BLaER1 (cell line): ENCODE measurements at regions not wholly inside any gene's neighbourhood (a gene's known extent, or its start where the extent isn't known, plus 50 kb on each side); places are given as distances from the start of the nearest gene placed in this dataset.

Experiments used
- H3K27ac ChIP-seq: shearing (Covaris generic); formaldehyde crosslinking; 2 replicates; pipeline ENCODE4 v1.8.1; 2022
- H3K27me3 ChIP-seq: shearing (Covaris generic); formaldehyde crosslinking; 2 replicates; pipeline ENCODE4 v1.8.1; 2022
- H3K36me3 ChIP-seq: shearing (Covaris generic); formaldehyde crosslinking; 2 replicates; pipeline ENCODE4 v1.8.1; 2022
- H3K4me1 ChIP-seq: shearing (Covaris generic); formaldehyde crosslinking; 2 replicates; pipeline ENCODE4 v1.8.1; 2022
- H3K4me2 ChIP-seq: shearing (Covaris generic); formaldehyde crosslinking; 2 replicates; pipeline ENCODE4 v1.8.1; 2022
- H3K4me3 ChIP-seq: shearing (Covaris generic); formaldehyde crosslinking; 2 replicates; pipeline ENCODE4 v1.8.1; 2022
- H3K9ac ChIP-seq: shearing (Covaris generic); formaldehyde crosslinking; 2 replicates; pipeline ENCODE4 v1.8.1; 2022
- H3K9me3 ChIP-seq: shearing (Covaris generic); formaldehyde crosslinking; 2 replicates; pipeline ENCODE4 v1.8.1; 2022
- H4K20me1 ChIP-seq: shearing (Covaris generic); formaldehyde crosslinking; 2 replicates; pipeline ENCODE4 v1.8.1; 2022
- Cebpa-rat ChIP-seq: shearing (Covaris generic); IDR thresholded peaks from 2 replicates; pipeline ENCODE4 v1.8.1; 2022

DNA sequence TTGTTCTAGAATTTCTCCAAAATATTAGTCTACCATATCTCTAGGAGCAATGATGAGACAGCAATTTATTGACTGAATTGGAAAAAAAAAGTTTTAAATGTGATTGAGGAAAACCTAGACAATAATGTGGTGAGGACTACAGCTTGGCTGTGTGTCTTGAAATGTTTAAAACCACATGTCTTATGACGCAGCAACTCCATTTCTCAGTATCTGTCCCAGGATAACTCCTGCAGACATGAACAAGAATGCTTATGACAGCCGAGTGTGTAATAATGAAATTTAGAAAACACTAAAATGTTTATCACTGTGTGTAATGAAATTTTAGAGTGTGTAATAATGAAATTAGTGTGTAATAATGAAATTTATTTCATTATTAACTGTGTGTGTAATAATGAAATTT is 254.1 kb upstream of the DAPK1 start:
- Histone ChIP-seq H3K4me3 (no peak overlapping the region), H3K9me3 (no peaks in the 10 kb centered on the region), H3K36me3 (no peaks in the 10 kb centered on the region), H3K4me1 (no peaks in the 10 kb centered on the region), H3K27me3 (no peaks in the 10 kb centered on the region), H3K9ac (no peak overlapping the region), H4K20me1 (no peaks in the 10 kb centered on the region), H3K27ac (no peak overlapping the region), H3K4me2 (no peak overlapping the region)
- TF ChIP-seq Cebpa-rat: no peak

DNA sequence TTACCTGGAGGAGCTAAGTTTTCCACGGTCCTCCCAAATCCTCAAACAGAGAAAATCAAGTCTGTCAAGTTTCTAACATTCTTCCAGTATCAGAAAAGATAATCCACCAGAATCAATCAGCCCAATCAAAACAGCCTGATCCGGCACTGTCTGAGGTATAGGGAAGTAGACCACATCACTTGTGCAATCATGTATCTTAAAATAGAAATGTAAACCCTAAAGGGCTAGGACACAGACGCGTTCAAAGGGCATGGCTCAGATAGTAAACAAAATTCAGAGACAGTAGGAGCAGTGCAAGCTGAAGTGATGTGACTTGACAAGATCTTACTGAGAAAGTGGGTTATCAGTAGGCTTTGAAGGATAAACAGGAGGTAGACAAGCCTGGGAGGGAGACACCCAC is 252.4 kb upstream of the DAPK1 start:
- Histone ChIP-seq H3K9ac (no peak overlapping the region), H3K27ac (no peak overlapping the region), H3K36me3 (no peaks in the 10 kb centered on the region), H3K9me3 (no peaks in the 10 kb centered on the region), H3K4me3 (no peak overlapping the region), H3K4me1 (no peaks in the 10 kb centered on the region), H3K4me2 (no peak overlapping the region), H4K20me1 (no peaks in the 10 kb centered on the region), H3K27me3 (no peaks in the 10 kb centered on the region)
- TF ChIP-seq Cebpa-rat: no peak

DNA sequence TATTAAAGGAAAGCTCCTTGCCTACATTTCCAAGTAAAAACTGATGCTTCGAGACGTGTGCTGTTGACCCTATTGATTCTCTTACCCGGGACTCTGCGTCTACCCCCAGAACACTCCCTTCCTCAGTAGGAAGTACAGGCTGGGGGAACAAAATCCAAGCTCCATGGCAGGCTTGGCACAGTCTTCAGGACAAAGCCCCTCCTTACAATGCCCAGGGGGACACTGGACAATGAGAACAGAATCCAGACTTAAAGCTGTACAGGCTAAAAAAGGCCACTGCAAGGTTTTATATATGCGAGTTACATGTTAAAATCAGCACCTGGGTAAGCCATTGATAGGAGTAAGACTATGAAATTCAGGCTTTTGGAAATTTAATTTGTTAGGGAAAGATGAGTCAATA is 250.6 kb upstream of the DAPK1 start:
- no peak overlapping the region for H3K9ac ChIP-seq
- no peaks in the 10 kb centered on the region for H4K20me1 ChIP-seq
- no peak overlapping the region for H3K4me3 ChIP-seq
- H3K27me3 ChIP-seq: no peaks in the 10 kb centered on the region
- no peaks in the 10 kb centered on the region for H3K9me3 ChIP-seq
- no peak overlapping the region for H3K4me2 ChIP-seq
- H3K27ac ChIP-seq: no peak overlapping the region
- TF ChIP-seq Cebpa-rat: no peak
- no peaks in the 10 kb centered on the region for H3K4me1 ChIP-seq
- H3K36me3 ChIP-seq: no peaks in the 10 kb centered on the region

DNA sequence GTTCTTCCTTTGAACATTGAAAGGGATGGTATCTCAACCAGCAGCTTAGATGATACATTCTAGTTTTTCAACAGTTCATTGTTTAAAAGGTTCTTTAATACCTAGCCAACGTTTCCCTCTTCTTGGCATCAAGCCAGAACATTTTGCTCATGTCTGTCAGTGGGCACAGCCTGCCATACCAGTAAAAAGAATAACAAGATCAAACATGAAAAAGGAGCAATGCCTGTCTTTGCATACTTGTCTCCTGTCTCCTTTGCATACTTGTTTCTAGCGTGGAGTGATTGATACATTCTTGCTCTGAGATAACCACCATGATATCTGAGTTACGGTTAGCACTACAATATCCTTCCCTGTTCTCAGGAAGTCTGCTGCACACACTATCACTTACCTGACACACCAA is 248.6 kb upstream of the DAPK1 start:
- H3K9ac ChIP-seq: no peak overlapping the region
- H3K27me3 ChIP-seq: no peaks in the 10 kb centered on the region
- no peak overlapping the region for H3K4me2 ChIP-seq
- H3K36me3 ChIP-seq: no peaks in the 10 kb centered on the region
- no peaks in the 10 kb centered on the region for H4K20me1 ChIP-seq
- no peaks in the 10 kb centered on the region for H3K9me3 ChIP-seq
- H3K27ac ChIP-seq: no peak overlapping the region
- no peak overlapping the region for H3K4me3 ChIP-seq
- TF ChIP-seq Cebpa-rat: no peak
- no peaks in the 10 kb centered on the region for H3K4me1 ChIP-seq

DNA sequence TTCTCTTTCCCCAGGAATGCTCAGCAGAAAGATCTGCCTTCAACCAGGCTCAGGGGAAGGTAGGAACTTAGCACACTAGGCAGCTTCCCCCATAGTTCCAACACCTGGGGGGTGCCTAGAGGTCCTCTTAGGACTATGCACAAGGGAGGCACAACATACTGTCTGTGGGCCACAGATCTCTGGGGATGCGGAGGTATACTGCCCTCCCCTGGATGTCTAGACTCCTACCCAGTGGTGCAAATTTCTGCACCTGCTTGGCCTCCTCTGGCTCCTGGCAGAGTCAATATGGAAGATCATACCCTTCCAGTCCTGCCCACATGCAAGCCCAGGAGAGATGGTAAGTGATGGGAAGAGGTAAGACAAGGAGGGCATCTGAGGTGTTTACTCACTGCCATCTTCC is 247.5 kb upstream of the DAPK1 start:
- no peaks in the 10 kb centered on the region for H4K20me1 ChIP-seq
- H3K27ac ChIP-seq: no peak overlapping the region
- H3K4me2 ChIP-seq: no peak overlapping the region
- no peaks in the 10 kb centered on the region for H3K36me3 ChIP-seq
- no peaks in the 10 kb centered on the region for H3K9me3 ChIP-seq
- H3K4me3 ChIP-seq: no peak overlapping the region
- TF ChIP-seq Cebpa-rat: no peak
- H3K27me3 ChIP-seq: no peaks in the 10 kb centered on the region
- H3K4me1 ChIP-seq: no peaks in the 10 kb centered on the region
- no peak overlapping the region for H3K9ac ChIP-seq

DNA sequence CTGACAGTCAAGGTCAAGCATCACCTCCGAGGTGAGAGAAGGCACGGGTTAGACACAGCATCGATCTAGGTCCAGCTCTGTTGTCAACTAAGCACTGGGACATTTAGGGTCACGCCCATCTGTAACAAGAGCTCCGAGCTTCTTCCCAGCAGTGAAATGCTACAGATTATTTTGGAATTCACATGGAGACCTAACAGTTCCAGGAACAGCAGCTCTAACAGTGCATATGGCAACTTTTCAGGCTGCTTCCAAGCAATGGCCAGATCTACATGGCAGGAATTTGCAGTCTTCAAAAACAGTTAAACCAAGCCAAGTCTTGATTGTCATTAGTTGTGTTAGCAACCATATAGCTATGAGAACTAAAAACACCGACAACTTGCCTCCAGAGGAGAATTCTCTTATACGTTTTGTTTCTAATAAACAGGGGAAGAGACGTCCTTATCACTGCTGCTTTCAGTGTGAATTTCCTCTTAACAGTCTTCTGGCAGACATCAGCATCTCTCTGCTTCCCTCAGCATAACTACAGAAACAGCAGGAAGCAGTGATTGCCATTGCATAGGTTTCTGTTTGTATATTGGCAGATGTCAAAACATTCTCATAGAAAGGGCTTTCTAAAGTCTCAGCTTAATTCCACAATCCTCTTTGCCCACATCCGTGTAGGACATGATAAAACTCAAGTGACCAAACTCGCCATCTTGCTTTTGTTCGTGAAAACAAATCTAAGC is 242.1 kb upstream of the DAPK1 start:
- no peaks in the 10 kb centered on the region for H3K27me3 ChIP-seq
- no peak overlapping the region for H3K9ac ChIP-seq
- no peaks in the 10 kb centered on the region for H3K36me3 ChIP-seq
- no peak overlapping the region for H3K4me2 ChIP-seq
- no peak for TF ChIP-seq Cebpa-rat
- no peaks in the 10 kb centered on the region for H3K4me1 ChIP-seq
- H3K4me3 ChIP-seq: no peak overlapping the region
- H4K20me1 ChIP-seq: no peaks in the 10 kb centered on the region
- no peaks in the 10 kb centered on the region for H3K9me3 ChIP-seq
- no peak overlapping the region for H3K27ac ChIP-seq

DNA sequence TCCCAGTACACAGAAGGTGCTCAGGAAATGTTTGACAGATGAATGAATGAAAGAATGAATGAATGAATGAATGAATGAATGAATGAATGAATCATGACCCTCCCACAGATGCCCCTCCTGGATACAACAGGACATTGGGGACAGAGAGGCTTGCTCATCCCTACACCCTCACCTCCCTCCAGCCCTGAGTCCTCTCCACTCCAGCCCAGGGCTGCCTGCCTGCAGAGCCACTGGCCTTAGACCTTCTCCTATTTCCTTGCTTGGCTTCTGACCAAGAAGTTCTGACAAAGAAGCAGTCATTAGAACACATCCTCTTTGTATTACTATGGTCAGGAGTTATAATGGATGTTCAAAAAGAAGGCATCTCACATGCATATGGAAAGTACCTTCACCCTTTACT is 240.7 kb upstream of the DAPK1 start:
- Histone ChIP-seq H4K20me1 (no peaks in the 10 kb centered on the region), H3K9ac (no peak overlapping the region), H3K4me3 (no peak overlapping the region), H3K4me1 (no peaks in the 10 kb centered on the region), H3K27ac (no peak overlapping the region), H3K9me3 (no peaks in the 10 kb centered on the region), H3K4me2 (no peak overlapping the region), H3K36me3 (no peaks in the 10 kb centered on the region), H3K27me3 (no peaks in the 10 kb centered on the region)
- no peak for TF ChIP-seq Cebpa-rat

DNA sequence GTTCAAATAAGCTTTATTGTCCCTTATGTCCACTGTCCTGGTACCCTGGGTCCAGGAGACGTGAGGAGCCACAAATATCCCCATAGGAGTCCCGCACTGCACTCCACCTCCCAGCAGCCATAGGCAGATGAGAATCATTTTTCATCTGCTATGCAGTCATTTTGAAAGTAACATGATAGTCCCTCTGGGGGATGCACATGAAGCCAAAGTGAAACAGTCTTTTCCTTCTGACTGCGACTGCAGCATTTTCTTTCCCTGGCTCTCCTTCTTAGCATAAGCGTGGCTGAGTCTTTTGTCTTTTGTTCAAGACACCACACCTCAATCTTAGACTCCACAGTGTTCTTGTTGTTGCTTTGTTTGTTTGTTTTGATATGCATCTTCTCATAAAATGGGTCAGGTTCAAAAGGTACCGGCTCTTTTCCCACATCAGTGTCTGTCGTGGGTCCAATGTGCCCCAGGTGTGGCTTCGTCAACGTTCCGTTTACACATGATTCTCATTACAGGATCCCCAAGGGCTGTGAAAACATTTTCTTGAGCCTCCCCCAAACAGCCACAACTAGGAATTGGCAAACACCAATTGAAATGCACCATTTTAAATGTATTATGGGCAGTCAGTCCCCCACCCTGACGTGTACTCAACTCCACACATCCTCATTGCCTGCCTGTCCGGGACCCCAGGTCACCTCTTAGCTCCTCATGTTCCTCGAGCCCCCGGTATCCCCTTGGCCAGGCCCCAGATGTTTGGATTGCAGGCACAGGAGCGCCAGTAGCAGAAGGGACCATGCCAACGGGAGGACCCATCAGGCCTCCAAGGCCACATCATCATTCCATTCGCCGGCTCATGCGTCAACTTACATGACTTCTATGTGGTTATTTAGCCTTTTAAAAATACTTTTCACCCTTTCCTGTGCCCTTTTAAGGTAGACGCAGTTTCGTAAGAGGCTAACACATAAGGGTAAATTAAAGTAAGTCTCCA is 237.8 kb upstream of the DAPK1 start:
- no peak overlapping the region for H3K9ac ChIP-seq
- H4K20me1 ChIP-seq: no peaks in the 10 kb centered on the region
- no peaks in the 10 kb centered on the region for H3K9me3 ChIP-seq
- H3K4me2 ChIP-seq: 0 out of 2 replicates have a peak overlapping the region, but pooled peaks have one; percentile 29
- H3K4me3 ChIP-seq: no peak overlapping the region
- H3K36me3 ChIP-seq: no peaks in the 10 kb centered on the region
- no peak for TF ChIP-seq Cebpa-rat
- H3K4me1 ChIP-seq: no peaks in the 10 kb centered on the region
- H3K27me3 ChIP-seq: no peaks in the 10 kb centered on the region
- H3K27ac ChIP-seq: no peak overlapping the region

DNA sequence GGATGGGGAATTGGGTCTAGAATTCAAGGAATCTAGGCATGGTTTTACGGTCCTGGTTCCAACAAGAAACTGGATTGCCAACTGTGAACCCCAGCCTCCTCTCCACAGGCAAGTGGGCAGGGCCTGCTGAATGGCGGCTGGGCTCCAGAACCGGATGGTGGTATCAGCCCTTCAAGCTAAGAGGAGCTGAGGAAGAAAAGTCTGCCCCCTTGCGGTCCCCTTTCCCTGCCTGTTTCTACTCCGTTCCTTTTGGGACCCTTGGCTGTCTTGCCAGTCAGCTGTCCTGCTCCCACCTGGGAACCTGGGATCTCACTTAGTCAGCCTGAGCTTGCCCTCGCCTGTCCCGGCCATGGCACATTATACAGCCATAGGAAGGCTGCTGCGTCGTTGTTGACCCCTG is 234.4 kb upstream of the DAPK1 start:
- no peaks in the 10 kb centered on the region for H3K36me3 ChIP-seq
- no peak for TF ChIP-seq Cebpa-rat
- no peak overlapping the region for H3K4me2 ChIP-seq
- no peak overlapping the region for H3K27ac ChIP-seq
- H3K9ac ChIP-seq: no peak overlapping the region
- H4K20me1 ChIP-seq: no peaks in the 10 kb centered on the region
- no peaks in the 10 kb centered on the region for H3K9me3 ChIP-seq
- no peaks in the 10 kb centered on the region for H3K27me3 ChIP-seq
- no peak overlapping the region for H3K4me3 ChIP-seq
- no peaks in the 10 kb centered on the region for H3K4me1 ChIP-seq

DNA sequence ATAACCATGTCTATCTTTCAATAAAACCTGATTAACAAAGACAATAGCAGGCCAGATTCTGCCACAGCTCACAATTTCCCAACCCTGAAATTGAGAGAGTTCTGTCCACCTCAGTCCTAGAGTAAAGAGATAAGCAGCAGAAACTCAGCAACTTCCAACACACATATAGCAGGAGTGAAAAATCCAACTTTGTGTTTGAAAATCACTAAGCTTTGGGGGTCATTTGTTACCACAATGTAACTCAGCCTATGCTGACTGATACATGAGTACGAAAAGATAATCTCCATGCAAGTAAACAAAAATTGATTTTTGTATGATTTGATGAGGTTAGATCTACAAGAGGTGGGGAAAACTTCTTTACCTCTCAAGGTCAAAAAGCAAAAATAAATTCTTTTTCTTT is 231.0 kb upstream of the DAPK1 start:
- no peak overlapping the region for H3K27ac ChIP-seq
- no peaks in the 10 kb centered on the region for H3K36me3 ChIP-seq
- peaks cover 8% of the 10 kb centered on the region for H3K4me1 ChIP-seq
- H4K20me1 ChIP-seq: no peaks in the 10 kb centered on the region
- H3K27me3 ChIP-seq: no peaks in the 10 kb centered on the region
- no peak for TF ChIP-seq Cebpa-rat
- H3K4me2 ChIP-seq: no peak overlapping the region
- H3K9me3 ChIP-seq: no peaks in the 10 kb centered on the region
- H3K9ac ChIP-seq: no peak overlapping the region
- H3K4me3 ChIP-seq: no peak overlapping the region
